ENCODE measurements at regions not wholly inside any gene's neighbourhood (a gene's known extent, or its start where the extent isn't known, plus 50 kb on each side); places are given as distances from the start of the nearest gene placed in this dataset.
"Not testable (repeated sequence)": the region's sequence is repeated elsewhere in the genome, so short reads cannot be mapped to it uniquely, and the experiment has no call there.

- DNase-seq: no peak
- Histone ChIP-seq H3K9me3 (no peaks in the 10 kb centered on the region), H3K4me3 (no peak overlapping the region), H3K27me3 (no peaks in the 10 kb centered on the region), H3K4me1 (no peaks in the 10 kb centered on the region), H3K36me3 (ENCODE audit: low read depth, missing control alignments) (no peaks in the 10 kb centered on the region), H3K27ac (no peak overlapping the region)
- intact Hi-C loops (cut with DNase I; ENCODE audit: low total_unique reads): no loop called here
- TF ChIP-seq CTCF (IDR thresholded peaks at IDR 0.05) (no peak), POLR2A (IDR thresholded peaks at IDR 0.05) (no peak)
- 65 to 78% methylated on average over 3 of the region's 3 CpGs for WGBS, 2 donors
Measured at GRCh38 chr5:152104211-152104610, 179.6 kb upstream of the GLRA1 start.

GRCh38 chr5:152102908-152103307 lies 178.3 kb upstream of the GLRA1 start:
- WGBS, 2 donors: 74 to 79% methylated on average over 1 of the region's 1 CpG
- H3K27me3 ChIP-seq; H3K36me3 ChIP-seq (ENCODE audit: low read depth, missing control alignments); H3K9me3 ChIP-seq; H3K27ac ChIP-seq; H3K4me3 ChIP-seq; H3K4me1 ChIP-seq; DNase-seq; intact Hi-C loops (cut with DNase I; ENCODE audit: low total_unique reads): not testable (repeated sequence)

- H3K4me1 ChIP-seq: no peaks in the 10 kb centered on the region
- DNase-seq: no peak
- WGBS, 2 donors: 86 to 92% methylated on average over 3 of the region's 3 CpGs
- TF ChIP-seq POLR2A (IDR thresholded peaks at IDR 0.05) (no peak), CTCF (IDR thresholded peaks at IDR 0.05) (no peak)
- no peak overlapping the region for H3K27ac ChIP-seq
- intact Hi-C loops (cut with DNase I; ENCODE audit: low total_unique reads): no loop called here
- H3K27me3 ChIP-seq: no peaks in the 10 kb centered on the region
- no peaks in the 10 kb centered on the region for H3K9me3 ChIP-seq
- no peaks in the 10 kb centered on the region for H3K36me3 ChIP-seq (ENCODE audit: low read depth, missing control alignments)
- no peak overlapping the region for H3K4me3 ChIP-seq
Measured at GRCh38 chr5:152102057-152102456, 177.4 kb upstream of the GLRA1 start.

- intact Hi-C loops (cut with DNase I; ENCODE audit: low total_unique reads): no loop called here
- Histone ChIP-seq H3K9me3 (no peaks in the 10 kb centered on the region), H3K27me3 (no peaks in the 10 kb centered on the region), H3K4me3 (no peak overlapping the region), H3K36me3 (ENCODE audit: low read depth, missing control alignments) (no peaks in the 10 kb centered on the region), H3K27ac (no peak overlapping the region), H3K4me1 (no peaks in the 10 kb centered on the region)
- DNase-seq: no peak
- TF ChIP-seq POLR2A (IDR thresholded peaks at IDR 0.05) (no peak), CTCF (IDR thresholded peaks at IDR 0.05) (no peak)
Measured at GRCh38 chr5:152100462-152100861, 175.8 kb upstream of the GLRA1 start.

GRCh38 chr5:152097128-152097527 lies 172.5 kb upstream of the GLRA1 start:
- WGBS, 2 donors: 42 to 60% methylated on average over 1 of the region's 1 CpG

More at GRCh38 chr5:152097128-152097527, 172.5 kb upstream of the GLRA1 start:
- Histone ChIP-seq H3K27me3 (no peaks in the 10 kb centered on the region), H3K4me3 (no peak overlapping the region), H3K4me1 (no peaks in the 10 kb centered on the region), H3K36me3 (ENCODE audit: low read depth, missing control alignments) (no peaks in the 10 kb centered on the region), H3K9me3 (no peaks in the 10 kb centered on the region), H3K27ac (no peak overlapping the region)
- no peak for DNase-seq
- intact Hi-C loops (cut with DNase I; ENCODE audit: low total_unique reads): no loop called here
- no peak for TF ChIP-seq POLR2A (IDR thresholded peaks at IDR 0.05)
- no peak for TF ChIP-seq CTCF (IDR thresholded peaks at IDR 0.05)

Data from testis (tissue), 2 donors.